ENCODE measurements at regions not wholly inside any gene's neighbourhood (a gene's known extent, or its start where the extent isn't known, plus 50 kb on each side); places are given as distances from the start of the nearest gene placed in this dataset.
A peak's percentile ranks its signal among the peaks of the same experiment; 100 is the strongest.

DNA sequence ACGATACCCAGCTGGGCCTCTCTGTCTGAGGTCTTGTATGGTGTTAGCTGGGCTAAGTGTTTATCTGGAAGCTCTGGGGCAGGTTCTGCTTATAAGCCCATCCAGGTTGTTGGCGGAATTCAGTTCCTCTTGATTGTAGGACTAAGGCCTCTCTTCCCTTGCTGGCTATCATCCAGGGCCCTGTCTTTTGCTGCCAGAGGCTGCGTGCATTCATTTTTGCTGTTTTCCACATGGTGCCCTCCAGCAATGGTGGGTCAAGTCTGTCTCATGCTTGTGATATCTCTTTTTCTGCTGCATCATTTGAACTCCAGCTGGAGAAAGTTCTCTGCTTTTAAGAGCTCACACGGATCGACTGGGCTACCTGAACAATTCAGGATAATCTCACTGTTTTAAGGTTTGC is 105.7 kb upstream of the ZNF618 start:
- 62% methylated on average over 4 of the region's 5 CpGs for WGBS
- Histone ChIP-seq H3K27ac (no peak overlapping the region), H3K36me3 (no peaks in the 10 kb centered on the region), H3K4me1 (peaks cover 21% of the 10 kb centered on the region), H3K4me3 (no peak overlapping the region), H3K9me3 (no peaks in the 10 kb centered on the region), H3K27me3 (no peaks in the 10 kb centered on the region)
- TF ChIP-seq POLR2A (IDR thresholded peaks at IDR 0.05) (no peak), EP300 (IDR thresholded peaks at IDR 0.05) (no peak), POLR2AphosphoS5 (IDR thresholded peaks at IDR 0.05) (no peak)
- TF ChIP-seq, protein P1, sequence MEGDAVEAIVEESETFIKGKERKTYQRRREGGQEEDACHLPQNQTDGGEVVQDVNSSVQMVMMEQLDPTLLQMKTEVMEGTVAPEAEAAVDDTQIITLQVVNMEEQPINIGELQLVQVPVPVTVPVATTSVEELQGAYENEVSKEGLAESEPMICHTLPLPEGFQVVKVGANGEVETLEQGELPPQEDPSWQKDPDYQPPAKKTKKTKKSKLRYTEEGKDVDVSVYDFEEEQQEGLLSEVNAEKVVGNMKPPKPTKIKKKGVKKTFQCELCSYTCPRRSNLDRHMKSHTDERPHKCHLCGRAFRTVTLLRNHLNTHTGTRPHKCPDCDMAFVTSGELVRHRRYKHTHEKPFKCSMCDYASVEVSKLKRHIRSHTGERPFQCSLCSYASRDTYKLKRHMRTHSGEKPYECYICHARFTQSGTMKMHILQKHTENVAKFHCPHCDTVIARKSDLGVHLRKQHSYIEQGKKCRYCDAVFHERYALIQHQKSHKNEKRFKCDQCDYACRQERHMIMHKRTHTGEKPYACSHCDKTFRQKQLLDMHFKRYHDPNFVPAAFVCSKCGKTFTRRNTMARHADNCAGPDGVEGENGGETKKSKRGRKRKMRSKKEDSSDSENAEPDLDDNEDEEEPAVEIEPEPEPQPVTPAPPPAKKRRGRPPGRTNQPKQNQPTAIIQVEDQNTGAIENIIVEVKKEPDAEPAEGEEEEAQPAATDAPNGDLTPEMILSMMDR (IDR thresholded peaks at IDR 0.05) = no peak
- no peak for DNase-seq (ENCODE audit: low spot score in 2 of 2)

GRCh38 chr9:113771199-113771598 is 104.9 kb upstream of the ZNF618 start:
- Histone ChIP-seq H3K4me1 (peaks cover 21% of the 10 kb centered on the region), H3K36me3 (no peaks in the 10 kb centered on the region), H3K27me3 (no peaks in the 10 kb centered on the region), H3K27ac (no peak overlapping the region), H3K9me3 (no peaks in the 10 kb centered on the region), H3K4me3 (no peak overlapping the region)
- TF ChIP-seq, protein P1 (IDR thresholded peaks at IDR 0.05) = no peak
- TF ChIP-seq EP300 (IDR thresholded peaks at IDR 0.05) = no peak
- no peak for TF ChIP-seq POLR2AphosphoS5 (IDR thresholded peaks at IDR 0.05)
- no peak for TF ChIP-seq POLR2A (IDR thresholded peaks at IDR 0.05)
- 37% methylated on average over 3 of the region's 4 CpGs for WGBS
- no peak for DNase-seq (ENCODE audit: low spot score in 2 of 2)

- peak overlapping the region; percentile 14 for H3K27ac ChIP-seq
- 60% methylated on average over 6 of the region's 6 CpGs for WGBS
- no peaks in the 10 kb centered on the region for H3K27me3 ChIP-seq
- TF ChIP-seq POLR2AphosphoS5 (IDR thresholded peaks at IDR 0.05) = peak in 1 of 3 donors; percentile 20
- TF ChIP-seq EP300 (IDR thresholded peaks at IDR 0.05) = no peak
- H3K4me3 ChIP-seq = no peak overlapping the region
- no peaks in the 10 kb centered on the region for H3K36me3 ChIP-seq
- DNase-seq (ENCODE audit: low spot score in 2 of 2) = no peak
- H3K4me1 ChIP-seq = peaks cover 21% of the 10 kb centered on the region
- no peaks in the 10 kb centered on the region for H3K9me3 ChIP-seq
These were observed 103.8 kb upstream of the ZNF618 start for GRCh38 chr9:113772121-113772810.

DNA sequence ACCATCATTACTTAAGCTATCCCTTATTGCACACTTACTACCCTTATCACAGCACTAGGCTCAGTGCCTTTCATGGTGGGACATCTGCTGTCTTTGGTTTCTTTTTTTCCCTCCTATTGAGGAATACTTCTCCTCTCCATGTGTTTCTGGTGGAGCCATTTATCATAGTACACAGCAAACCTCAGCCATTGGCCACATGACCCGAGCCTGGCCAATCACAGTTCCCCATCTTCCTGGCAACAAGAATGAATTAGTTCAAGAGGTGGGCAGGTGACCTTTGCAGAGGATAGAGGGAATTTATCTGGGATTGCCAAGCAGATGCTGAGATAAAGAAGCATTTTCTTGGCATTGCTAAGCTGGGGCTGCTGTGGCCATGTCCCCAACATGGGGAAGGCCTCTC is 101.1 kb upstream of the ZNF618 start:
- no peak for DNase-seq (ENCODE audit: low spot score in 2 of 2)
- Histone ChIP-seq H3K27me3 (no peaks in the 10 kb centered on the region), H3K36me3 (no peaks in the 10 kb centered on the region), H3K27ac (no peak overlapping the region), H3K4me1 (peaks cover 21% of the 10 kb centered on the region), H3K9me3 (no peaks in the 10 kb centered on the region), H3K4me3 (no peak overlapping the region)
- WGBS = 81% methylated on average over 1 of the region's 1 CpG
- TF ChIP-seq POLR2A (IDR thresholded peaks at IDR 0.05) = no peak
- TF ChIP-seq, protein P1 (IDR thresholded peaks at IDR 0.05) = no peak
- no peak for TF ChIP-seq EP300 (IDR thresholded peaks at IDR 0.05)
- no peak for TF ChIP-seq POLR2AphosphoS5 (IDR thresholded peaks at IDR 0.05)

- Histone ChIP-seq H3K4me3 (no peak overlapping the region), H3K27ac (no peak overlapping the region), H3K27me3 (no peaks in the 10 kb centered on the region), H3K9me3 (no peaks in the 10 kb centered on the region), H3K36me3 (no peaks in the 10 kb centered on the region), H3K4me1 (peaks cover 14% of the 10 kb centered on the region)
- WGBS = 54% methylated on average over 3 of the region's 3 CpGs
- no peak for DNase-seq (ENCODE audit: low spot score in 2 of 2)
- TF ChIP-seq POLR2A (IDR thresholded peaks at IDR 0.05) (no peak), EP300 (IDR thresholded peaks at IDR 0.05) (no peak), POLR2AphosphoS5 (IDR thresholded peaks at IDR 0.05) (no peak)
- TF ChIP-seq, protein P1 (IDR thresholded peaks at IDR 0.05) = no peak
These were observed 100.4 kb upstream of the ZNF618 start for GRCh38 chr9:113775749-113776148.

Data from suprapubic skin (tissue), 4 donors.